HepG2 (cell line): ENCODE measurements at regions not wholly inside any gene's neighbourhood (a gene's known extent, or its start where the extent isn't known, plus 50 kb on each side); places are given as distances from the start of the nearest gene placed in this dataset.

Source experiments
- ARID2 ChIP-seq: sonication (generic); formaldehyde crosslinking; IDR thresholded peaks from 2 replicates; pipeline ENCODE4 v1.8.1; 2022; ENCODE audit warnings: mild to moderate bottlenecking, missing genetic modification reagents, borderline replicate concordance
- BHLHE40 ChIP-seq: IDR thresholded peaks from 2 replicates; pipeline ENCODE4 v1.6.1; 2011; ENCODE audit warnings: low read length, improper control_type of control experiment
- DMTF1 ChIP-seq: sonication (generic); formaldehyde crosslinking; IDR thresholded peaks from 2 replicates; pipeline ENCODE4 v1.4.0; 2020; ENCODE audit warnings: mild to moderate bottlenecking, missing genetic modification reagents
- GABPA ChIP-seq, 2 experiments: IDR thresholded peaks; 2 replicates each; pipeline ENCODE4 v1.6.1; 2011 to 2016; ENCODE audit warnings: low read depth in 2 of 2, low read length in 1 of 2, missing biosample characterization in 1 of 2, missing genetic modification characterization in 1 of 2
- GRHL1 ChIP-seq: sonication (generic); formaldehyde crosslinking; conservative IDR thresholded peaks from 2 replicates; pipeline ENCODE4 v1.8.0; 2022; ENCODE audit warnings: missing genetic modification reagents
- HIC2 ChIP-seq: sonication (generic); formaldehyde crosslinking; IDR thresholded peaks from 2 replicates; pipeline ENCODE4 v1.9.0; 2022; ENCODE audit warnings: low read depth, missing genetic modification reagents
- MTF2 ChIP-seq: sonication (generic); formaldehyde crosslinking; IDR thresholded peaks from 2 replicates; pipeline ENCODE4 v1.5.0; 2020; ENCODE audit warnings: missing genetic modification reagents, borderline replicate concordance
- NAIF1 ChIP-seq: sonication (generic); formaldehyde crosslinking; IDR thresholded peaks from 2 replicates; pipeline ENCODE4 v1.5.0; 2020; ENCODE audit warnings: mild to moderate bottlenecking, missing genetic modification reagents, borderline replicate concordance
- RAD21 ChIP-seq: fragments of 450-650 bp; formaldehyde crosslinking; IDR thresholded peaks from 2 replicates; pipeline ENCODE4 v1.5.0; 2020; ENCODE audit warnings: mild to moderate bottlenecking
- RXRB ChIP-seq: IDR thresholded peaks from 2 replicates; pipeline ENCODE4 v1.6.1; 2016; ENCODE audit warnings: borderline replicate concordance, missing genetic modification reagents, missing compliant biosample characterization
- SNAPC2 ChIP-seq: sonication (generic); formaldehyde crosslinking; IDR thresholded peaks from 2 replicates; pipeline ENCODE4 v1.8.1; 2022; ENCODE audit warnings: mild to moderate bottlenecking, missing genetic modification reagents
- SP140L ChIP-seq: sonication (generic); formaldehyde crosslinking; IDR thresholded peaks from 2 replicates; pipeline ENCODE4 v1.4.0; 2020; ENCODE audit warnings: missing genetic modification reagents, borderline replicate concordance
- THAP9 ChIP-seq: sonication (generic); formaldehyde crosslinking; IDR thresholded peaks from 2 replicates; pipeline ENCODE4; 2020; ENCODE audit warnings: missing genetic modification reagents, mild to moderate bottlenecking, borderline replicate concordance
- TOPORS ChIP-seq: sonication (generic); formaldehyde crosslinking; IDR thresholded peaks from 2 replicates; pipeline ENCODE4 v1.8.0; 2023; ENCODE audit warnings: mild to moderate bottlenecking, missing genetic modification reagents
- TP53 ChIP-seq: sonication (generic); formaldehyde crosslinking; conservative IDR thresholded peaks from 2 replicates; pipeline ENCODE4 v1.4.0; 2020; ENCODE audit warnings: missing genetic modification reagents
- ZFAT ChIP-seq: sonication (generic); formaldehyde crosslinking; conservative IDR thresholded peaks from 2 replicates; pipeline ENCODE4 v1.8.1; 2023; ENCODE audit warnings: missing genetic modification reagents, inconsistent platforms
- ZNF331 ChIP-seq: sonication (generic); formaldehyde crosslinking; IDR thresholded peaks from 2 replicates; pipeline ENCODE4 v1.4.0; 2020; ENCODE audit warnings: missing genetic modification reagents
- ZNF503 ChIP-seq: sonication (generic); formaldehyde crosslinking; IDR thresholded peaks from 2 replicates; pipeline ENCODE4 v1.4.0; 2020; ENCODE audit warnings: missing genetic modification reagents
- ZNF615 ChIP-seq: sonication (generic); formaldehyde crosslinking; IDR thresholded peaks from 2 replicates; pipeline ENCODE4 v1.5.0; 2020; ENCODE audit warnings: mild to moderate bottlenecking, missing genetic modification reagents, borderline replicate concordance
- ZNF644 ChIP-seq: IDR thresholded peaks from 2 replicates; pipeline ENCODE4 v1.6.1; 2016; ENCODE audit warnings: low read depth
- ZNF776 ChIP-seq: sonication (generic); formaldehyde crosslinking; IDR thresholded peaks from 2 replicates; pipeline ENCODE4 v1.4.0; 2020; ENCODE audit warnings: mild to moderate bottlenecking, missing genetic modification reagents

- TF ChIP-seq ZNF331 (no peak), ZFAT (no peak), ARID2 (no peak), GABPA (IDR thresholded peaks at IDR 0.05; ENCODE audit: low read depth, low read length) (no peak), GABPA (CRISPR knock-in tag; IDR thresholded peaks at IDR 0.05; ENCODE audit: low read depth) (peak; percentile 20; the same call in 1 of the 2 replicates), BHLHE40 (no peak), ZNF503 (no peak), ZNF644 (CRISPR knock-in tag) (peak; percentile 37), ZNF776 (CRISPR knock-in tag) (no peak), SNAPC2 (CRISPR knock-in tag) (no peak), TOPORS (no peak), MTF2 (CRISPR knock-in tag) (no peak), HIC2 (CRISPR knock-in tag) (peak; percentile 19; the same call in 1 of the 2 replicates), RXRB (peak; percentile 83), NAIF1 (CRISPR knock-in tag) (no peak), SP140L (no peak), RAD21 (CRISPR knock-in tag) (no peak), DMTF1 (CRISPR knock-in tag) (no peak), THAP9 (CRISPR knock-in tag) (no peak), ZNF615 (no peak), GRHL1 (CRISPR knock-in tag) (no peak), TP53 (CRISPR knock-in tag) (no peak)
These were observed 89.7 kb downstream of the MID1IP1 start (continued) for GRCh38 chrX:38890963-38891362.
